Small intestine (tissue), 7 donors: ENCODE measurements at regions not wholly inside any gene's neighbourhood (a gene's known extent, or its start where the extent isn't known, plus 50 kb on each side); places are given as distances from the start of the nearest gene placed in this dataset.

Experiments
- DNase-seq, 2 donors: peaks; one replicate each; pipeline versions ENCODE4 v3.0.0 to v3.0.0-alpha.2; 2013
- FAIRE-seq: peaks from 2 replicates; lab custom pipeline; 2012; peaks lifted over from hg19 to GRCh38; lab: Jason Lieb, UNC
- H3K27ac ChIP-seq, 3 donors: one replicate each; pipeline ENCODE4 v1.5.1; 2013; ENCODE audit warnings: low read length in 2 of 3, mild to moderate bottlenecking in 2 of 3, control low read depth in 1 of 3, inconsistent platforms in 1 of 3, low read depth in 1 of 3, moderate library complexity in 1 of 3
- H3K27me3 ChIP-seq, 3 donors: one replicate each; pipeline ENCODE4 v1.6.1; 2013; ENCODE audit warnings: low read length in 3 of 3, inconsistent platforms in 1 of 3; ENCODE audit not compliant: control insufficient read depth in 3 of 3, insufficient read depth in 3 of 3
- H3K36me3 ChIP-seq, 3 donors: one replicate each; pipeline ENCODE4 v1.6.1; 2013; ENCODE audit warnings: low read length in 3 of 3, inconsistent platforms in 1 of 3, low read depth in 1 of 3, mild to moderate bottlenecking in 1 of 3, moderate library complexity in 1 of 3; ENCODE audit not compliant: control insufficient read depth in 3 of 3, insufficient read depth in 2 of 3
- H3K4me1 ChIP-seq, 3 donors: one replicate each; pipeline ENCODE4 v1.6.1; 2013; ENCODE audit warnings: low read length in 2 of 3, inconsistent platforms in 1 of 3, low read depth in 1 of 3, mild to moderate bottlenecking in 1 of 3, moderate library complexity in 1 of 3; ENCODE audit not compliant: control insufficient read depth in 3 of 3, insufficient read depth in 2 of 3
- H3K4me3 ChIP-seq, 3 donors: one replicate each; pipeline ENCODE4 v1.5.1; 2013; ENCODE audit warnings: low read length in 3 of 3, control low read depth in 1 of 3, inconsistent platforms in 1 of 3, low read depth in 1 of 3, mild to moderate bottlenecking in 1 of 3, moderate library complexity in 1 of 3
- H3K9me3 ChIP-seq, 2 donors: one replicate each; pipeline ENCODE4 v1.6.1; 2013; ENCODE audit warnings: low read depth in 1 of 2, low read length in 1 of 2; ENCODE audit not compliant: control insufficient read depth in 2 of 2, insufficient read depth in 1 of 2
- WGBS, 3 donors: extraction: QIAGEN DNeasy Blood & Tissue Kit; methylation state at CpG; one replicate each; pipeline ENCODE4 v1.1.7; 2013; 5-methylcytosine and 5-hydroxymethylcytosine counted together
- donor health status: healthy with polysubstance abuse.
- donor health status: control.
- donor health status: control.
- donor health status: Bipolar disorder and iron deficiency.
- donor health status: healthy.

DNA sequence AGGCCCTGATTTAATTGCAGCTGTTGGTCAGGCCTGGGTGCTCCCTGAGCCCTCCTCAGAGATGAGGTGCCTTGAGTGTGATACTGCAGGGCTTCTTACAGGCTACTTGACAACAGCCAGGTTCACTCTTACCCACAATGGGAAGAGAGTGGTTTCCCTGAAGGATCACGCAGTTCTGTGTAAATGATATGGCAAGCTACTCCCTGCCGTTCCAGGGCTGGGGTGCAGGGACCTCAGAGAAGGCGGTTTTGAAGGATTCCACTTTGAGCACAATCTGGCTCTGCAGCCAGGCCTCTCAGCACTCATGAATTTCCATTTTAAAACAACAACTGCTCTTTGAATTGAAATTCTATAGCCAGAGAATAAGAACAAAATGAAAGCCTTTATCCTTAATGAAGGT lies 92.9 kb downstream of the SLC17A6 start:
- Histone ChIP-seq H3K36me3 (no peaks in the 10 kb centered on the region), H3K4me1 (no peaks in the 10 kb centered on the region), H3K27me3 (peaks cover 0 to 9% (median 0%) of the 10 kb centered on the region in 3 donors), H3K9me3 (peaks cover 0 to 2% of the 10 kb centered on the region in 2 donors), H3K4me3 (no peak overlapping the region), H3K27ac (no peak overlapping the region)
- no peak for DNase-seq
- FAIRE-seq, result no peak
- WGBS, 3 donors, result 74 to 86% (median 81%) methylated on average over 3 of the region's 3 CpGs

DNA sequence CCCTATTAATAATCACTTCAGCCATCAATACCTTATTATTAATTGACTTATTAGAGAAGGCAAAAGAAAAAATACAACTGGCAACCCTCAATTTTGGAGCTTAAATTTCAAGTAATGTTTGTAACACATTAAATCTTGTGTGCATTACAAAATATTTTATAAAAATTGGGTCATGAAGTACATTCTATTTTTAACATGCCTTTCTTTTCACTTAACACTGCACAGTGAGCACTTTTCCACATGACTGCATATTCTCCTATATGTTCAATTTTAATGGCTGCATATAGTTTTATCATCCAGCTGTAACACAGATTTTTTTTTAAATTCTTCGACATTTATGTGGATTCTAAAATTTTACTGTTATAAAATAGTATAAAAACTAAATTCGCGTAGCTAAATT lies 92.5 kb downstream of the SLC17A6 start:
- no peak for FAIRE-seq

DNA sequence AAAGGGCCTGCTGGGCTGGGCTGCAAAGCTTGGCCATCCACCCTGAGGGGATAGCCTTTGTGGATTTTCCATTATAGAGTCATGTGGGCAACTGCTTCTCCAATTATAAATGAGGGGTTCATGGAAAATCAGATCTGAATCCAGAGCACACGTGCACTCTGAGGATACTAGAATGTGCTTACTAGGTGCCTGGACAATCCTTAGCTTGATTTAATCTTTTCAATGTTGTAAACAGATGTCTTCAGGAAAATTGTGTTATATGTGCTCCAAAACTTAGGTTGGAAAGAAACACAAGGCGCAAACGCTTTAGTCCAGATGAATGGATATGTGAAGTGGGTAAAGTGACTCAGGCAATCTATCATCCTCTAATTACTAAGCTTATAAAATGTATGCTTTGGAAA lies 92.0 kb downstream of the SLC17A6 start:
- WGBS, 3 donors, result 76 to 85% (median 78%) methylated on average over 3 of the region's 3 CpGs
- DNase-seq (no peak), FAIRE-seq (no peak)
- Histone ChIP-seq H3K9me3 (peaks cover 0 to 2% of the 10 kb centered on the region in 2 donors), H3K4me1 (no peaks in the 10 kb centered on the region), H3K4me3 (no peak overlapping the region), H3K27me3 (peaks cover 0 to 9% (median 0%) of the 10 kb centered on the region in 3 donors), H3K27ac (no peak overlapping the region), H3K36me3 (no peaks in the 10 kb centered on the region)

More for the DNA sequence above, 92.5 kb downstream of the SLC17A6 start:
- 93 to 94% (median 94%) methylated on average over 3 of the region's 3 CpGs for WGBS, 3 donors
- no peak for DNase-seq
- Histone ChIP-seq H3K4me1 (no peaks in the 10 kb centered on the region), H3K27ac (no peak overlapping the region), H3K27me3 (peaks cover 0 to 9% (median 0%) of the 10 kb centered on the region in 3 donors), H3K9me3 (peaks cover 0 to 2% of the 10 kb centered on the region in 2 donors), H3K36me3 (no peaks in the 10 kb centered on the region), H3K4me3 (no peak overlapping the region)
